ENCODE measurements at regions not wholly inside any gene's neighbourhood (a gene's known extent, or its start where the extent isn't known, plus 50 kb on each side); places are given as distances from the start of the nearest gene placed in this dataset.

DNA sequence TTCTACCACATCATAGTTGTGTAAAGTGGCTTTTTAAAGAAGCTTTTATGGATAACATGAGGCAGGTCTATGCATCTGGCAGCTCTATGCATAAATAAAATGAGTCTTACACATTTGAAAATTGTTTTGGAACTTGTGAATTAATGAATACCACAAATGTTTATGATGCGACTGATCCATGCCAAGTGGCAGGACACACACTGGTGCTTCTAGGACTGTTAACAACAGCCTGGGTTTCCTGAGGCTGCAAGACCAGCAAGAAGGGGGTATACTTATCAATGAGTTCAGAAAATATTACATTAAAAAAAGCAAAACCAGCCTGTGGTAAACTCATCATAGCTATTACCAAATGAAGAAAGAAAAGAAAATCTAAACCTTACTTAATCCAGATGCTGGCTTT, 212.9 kb upstream of the PDE10A start:
- Histone ChIP-seq H3K9me2 (replicated peaks; ENCODE audit: insufficient read depth, low read length) (no peaks in the 10 kb centered on the region), H3K4me2 (ENCODE audit: low read depth, low read length) (no peak overlapping the region), H3K27me3 (replicated peaks; ENCODE audit: insufficient read depth, low read length) (no peaks in the 10 kb centered on the region), H3K4me3 (ENCODE audit: low read length) (no peak overlapping the region), H4K20me1 (ENCODE audit: insufficient read depth, low read length) (no peaks in the 10 kb centered on the region), H3K27ac (ENCODE audit: low read length) (no peak overlapping the region), H3F3A (ENCODE audit: insufficient read depth, low read length) (no peaks in the 10 kb centered on the region), H3K9me3 (replicated peaks; ENCODE audit: insufficient read depth, low read length) (no peaks in the 10 kb centered on the region), H3K9ac (ENCODE audit: low read length) (no peak overlapping the region), H3K4me1 (ENCODE audit: low read length) (no peaks in the 10 kb centered on the region), H3K79me2 (ENCODE audit: low read length) (no peaks in the 10 kb centered on the region), H3K36me3 (replicated peaks; ENCODE audit: insufficient read depth, low read length) (no peaks in the 10 kb centered on the region), H2AFZ (ENCODE audit: low read length) (no peak overlapping the region)
- TF ChIP-seq EZH2 (optimal IDR thresholded peaks at IDR 0.05; ENCODE audit: low read depth, low read length) (no peak), EZH2phosphoT487 (IDR thresholded peaks at IDR 0.05; ENCODE audit: low read length) (no peak)
- DNase-seq: no peak

DNA sequence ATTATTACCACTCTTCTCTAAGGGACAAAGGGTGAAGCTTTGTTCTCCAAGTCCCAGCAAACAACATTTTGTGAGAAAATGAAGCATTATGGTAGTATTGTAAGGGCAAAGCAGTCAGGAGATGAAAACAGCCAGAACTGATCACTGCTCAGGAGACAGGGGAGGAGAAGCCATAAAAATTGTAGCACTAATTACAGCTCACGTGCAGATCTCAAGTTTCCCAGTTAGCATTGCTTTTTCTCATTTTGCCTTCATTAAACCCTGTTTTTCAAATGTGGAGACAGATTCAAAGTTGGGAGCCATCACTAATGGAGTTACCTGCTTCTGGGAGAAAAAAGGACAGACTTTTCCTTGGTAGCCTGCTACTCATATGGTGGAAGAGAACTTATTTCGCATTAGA, 210.9 kb upstream of the PDE10A start:
- no peaks in the 10 kb centered on the region for H3K9me2 ChIP-seq (replicated peaks; ENCODE audit: insufficient read depth, low read length)
- H3K36me3 ChIP-seq (replicated peaks; ENCODE audit: insufficient read depth, low read length): no peaks in the 10 kb centered on the region
- H3F3A ChIP-seq (ENCODE audit: insufficient read depth, low read length): no peaks in the 10 kb centered on the region
- no peaks in the 10 kb centered on the region for H3K27me3 ChIP-seq (replicated peaks; ENCODE audit: insufficient read depth, low read length)
- no peak overlapping the region for H3K4me2 ChIP-seq (ENCODE audit: low read depth, low read length)
- H3K79me2 ChIP-seq (ENCODE audit: low read length): no peaks in the 10 kb centered on the region
- H3K4me3 ChIP-seq (ENCODE audit: low read length): no peak overlapping the region
- no peaks in the 10 kb centered on the region for H4K20me1 ChIP-seq (ENCODE audit: insufficient read depth, low read length)
- no peak overlapping the region for H3K9ac ChIP-seq (ENCODE audit: low read length)
- H3K4me1 ChIP-seq (ENCODE audit: low read length): no peaks in the 10 kb centered on the region
- H2AFZ ChIP-seq (ENCODE audit: low read length): no peak overlapping the region
- H3K27ac ChIP-seq (ENCODE audit: low read length): no peak overlapping the region
- TF ChIP-seq, protein P1, sequence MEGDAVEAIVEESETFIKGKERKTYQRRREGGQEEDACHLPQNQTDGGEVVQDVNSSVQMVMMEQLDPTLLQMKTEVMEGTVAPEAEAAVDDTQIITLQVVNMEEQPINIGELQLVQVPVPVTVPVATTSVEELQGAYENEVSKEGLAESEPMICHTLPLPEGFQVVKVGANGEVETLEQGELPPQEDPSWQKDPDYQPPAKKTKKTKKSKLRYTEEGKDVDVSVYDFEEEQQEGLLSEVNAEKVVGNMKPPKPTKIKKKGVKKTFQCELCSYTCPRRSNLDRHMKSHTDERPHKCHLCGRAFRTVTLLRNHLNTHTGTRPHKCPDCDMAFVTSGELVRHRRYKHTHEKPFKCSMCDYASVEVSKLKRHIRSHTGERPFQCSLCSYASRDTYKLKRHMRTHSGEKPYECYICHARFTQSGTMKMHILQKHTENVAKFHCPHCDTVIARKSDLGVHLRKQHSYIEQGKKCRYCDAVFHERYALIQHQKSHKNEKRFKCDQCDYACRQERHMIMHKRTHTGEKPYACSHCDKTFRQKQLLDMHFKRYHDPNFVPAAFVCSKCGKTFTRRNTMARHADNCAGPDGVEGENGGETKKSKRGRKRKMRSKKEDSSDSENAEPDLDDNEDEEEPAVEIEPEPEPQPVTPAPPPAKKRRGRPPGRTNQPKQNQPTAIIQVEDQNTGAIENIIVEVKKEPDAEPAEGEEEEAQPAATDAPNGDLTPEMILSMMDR (IDR thresholded peaks at IDR 0.05; ENCODE audit: low read length): no peak
- TF ChIP-seq EZH2 (optimal IDR thresholded peaks at IDR 0.05; ENCODE audit: low read depth, low read length) (no peak), EZH2phosphoT487 (IDR thresholded peaks at IDR 0.05; ENCODE audit: low read length) (no peak)
- DNase-seq: no peak
- no peaks in the 10 kb centered on the region for H3K9me3 ChIP-seq (replicated peaks; ENCODE audit: insufficient read depth, low read length)

DNA sequence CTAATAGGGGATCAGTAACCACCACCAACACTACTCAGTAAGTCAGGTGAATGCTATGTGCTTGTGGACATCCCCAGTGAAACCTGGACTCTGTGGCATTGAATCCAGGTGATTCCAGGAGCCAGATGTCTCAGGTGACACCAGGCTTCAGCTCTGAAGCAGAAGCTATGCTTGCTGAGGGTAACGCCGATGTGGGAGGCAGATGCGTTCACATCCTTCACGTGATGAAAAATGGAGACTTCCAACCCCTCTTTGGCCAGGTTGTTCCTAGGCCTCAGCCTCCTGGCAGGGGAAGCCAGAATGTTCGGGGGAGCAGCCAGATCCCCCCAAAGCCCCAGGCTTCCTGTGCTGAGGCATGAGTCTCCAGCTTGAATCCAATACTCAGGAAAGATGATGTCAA, 209.8 kb upstream of the PDE10A start:
- H3K27ac ChIP-seq (ENCODE audit: low read length): no peak overlapping the region
- H3F3A ChIP-seq (ENCODE audit: insufficient read depth, low read length): no peaks in the 10 kb centered on the region
- no peak overlapping the region for H3K4me2 ChIP-seq (ENCODE audit: low read depth, low read length)
- no peaks in the 10 kb centered on the region for H3K9me2 ChIP-seq (replicated peaks; ENCODE audit: insufficient read depth, low read length)
- H3K4me1 ChIP-seq (ENCODE audit: low read length): no peaks in the 10 kb centered on the region
- no peaks in the 10 kb centered on the region for H3K79me2 ChIP-seq (ENCODE audit: low read length)
- no peaks in the 10 kb centered on the region for H4K20me1 ChIP-seq (ENCODE audit: insufficient read depth, low read length)
- DNase-seq: no peak
- no peak overlapping the region for H3K4me3 ChIP-seq (ENCODE audit: low read length)
- H3K9ac ChIP-seq (ENCODE audit: low read length): no peak overlapping the region
- H2AFZ ChIP-seq (ENCODE audit: low read length): no peak overlapping the region
- no peaks in the 10 kb centered on the region for H3K36me3 ChIP-seq (replicated peaks; ENCODE audit: insufficient read depth, low read length)
- no peaks in the 10 kb centered on the region for H3K27me3 ChIP-seq (replicated peaks; ENCODE audit: insufficient read depth, low read length)
- TF ChIP-seq EZH2phosphoT487 (IDR thresholded peaks at IDR 0.05; ENCODE audit: low read length): no peak
- no peak for TF ChIP-seq EZH2 (optimal IDR thresholded peaks at IDR 0.05; ENCODE audit: low read depth, low read length)
- TF ChIP-seq, protein P1 (IDR thresholded peaks at IDR 0.05; ENCODE audit: low read length): no peak
- H3K9me3 ChIP-seq (replicated peaks; ENCODE audit: insufficient read depth, low read length): no peaks in the 10 kb centered on the region

DNA sequence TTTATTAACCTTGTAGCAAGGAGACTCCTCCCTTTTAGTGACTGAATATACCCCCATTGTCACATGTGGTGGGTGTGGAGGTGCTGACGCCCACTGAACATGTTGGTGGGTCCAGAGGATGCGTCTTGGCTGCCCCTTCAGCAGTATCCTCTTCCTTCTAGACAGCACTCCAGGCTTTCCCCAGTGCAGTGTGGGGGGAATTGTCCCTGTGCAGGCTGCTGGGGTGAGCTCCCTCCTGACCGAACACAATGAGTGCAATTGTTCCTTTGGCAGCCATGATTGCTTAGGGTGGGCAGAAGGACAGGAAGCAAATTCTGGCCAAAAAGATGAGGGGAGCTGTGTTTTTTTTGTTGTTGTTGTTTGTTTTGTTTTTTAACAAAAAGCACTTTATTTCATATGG, 209.3 kb upstream of the PDE10A start:
- no peak overlapping the region for H3K27ac ChIP-seq (ENCODE audit: low read length)
- no peak overlapping the region for H3K4me2 ChIP-seq (ENCODE audit: low read depth, low read length)
- no peaks in the 10 kb centered on the region for H3K9me3 ChIP-seq (replicated peaks; ENCODE audit: insufficient read depth, low read length)
- no peak overlapping the region for H2AFZ ChIP-seq (ENCODE audit: low read length)
- no peaks in the 10 kb centered on the region for H3K36me3 ChIP-seq (replicated peaks; ENCODE audit: insufficient read depth, low read length)
- no peak for TF ChIP-seq EZH2 (optimal IDR thresholded peaks at IDR 0.05; ENCODE audit: low read depth, low read length)
- TF ChIP-seq, protein P1 (IDR thresholded peaks at IDR 0.05; ENCODE audit: low read length): no peak
- TF ChIP-seq EZH2phosphoT487 (IDR thresholded peaks at IDR 0.05; ENCODE audit: low read length): no peak
- no peaks in the 10 kb centered on the region for H3K4me1 ChIP-seq (ENCODE audit: low read length)
- no peak for DNase-seq
- no peaks in the 10 kb centered on the region for H3F3A ChIP-seq (ENCODE audit: insufficient read depth, low read length)
- no peaks in the 10 kb centered on the region for H3K79me2 ChIP-seq (ENCODE audit: low read length)
- no peaks in the 10 kb centered on the region for H3K9me2 ChIP-seq (replicated peaks; ENCODE audit: insufficient read depth, low read length)
- H4K20me1 ChIP-seq (ENCODE audit: insufficient read depth, low read length): no peaks in the 10 kb centered on the region
- H3K9ac ChIP-seq (ENCODE audit: low read length): no peak overlapping the region
- H3K27me3 ChIP-seq (replicated peaks; ENCODE audit: insufficient read depth, low read length): no peaks in the 10 kb centered on the region
- no peak overlapping the region for H3K4me3 ChIP-seq (ENCODE audit: low read length)

All from MM.1S (cell line).